GM19328 (cell line): ENCODE measurements at regions not wholly inside any gene's neighbourhood (a gene's known extent, or its start where the extent isn't known, plus 50 kb on each side); places are given as distances from the start of the nearest gene placed in this dataset.

Source experiments
- ATAC-seq: cut with Tn5 transposase; IDR thresholded peaks from one replicate; pipeline ENCODE4 v1.9.1; 2021; ENCODE audit warnings: mild to moderate bottlenecking, moderate library complexity; ENCODE audit not compliant: unreplicated experiment

DNA sequence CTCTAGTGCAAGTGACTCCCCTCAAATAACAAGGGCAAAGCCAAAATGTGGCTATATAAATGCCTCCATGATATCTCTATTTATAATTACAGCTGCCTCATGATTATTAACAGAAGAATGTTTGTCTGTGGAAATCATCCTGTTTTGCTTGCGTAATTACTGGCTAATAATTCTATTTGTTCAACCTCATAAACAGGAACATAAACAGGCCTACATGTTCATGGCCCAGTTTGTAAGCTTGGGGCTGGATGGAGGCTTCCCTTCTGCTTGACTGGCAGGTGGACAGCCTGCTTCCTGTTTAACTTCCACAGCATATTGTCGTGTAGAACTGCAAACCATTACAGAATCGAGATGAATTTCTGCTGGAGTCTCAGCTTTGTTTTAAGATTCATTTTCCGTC, 766.0 kb upstream of the MAP3K7 start:
- no peak for ATAC-seq

- ATAC-seq = no peak
These were observed 765.4 kb upstream of the MAP3K7 start for GRCh38 chr6:91352321-91352720.

- ATAC-seq = no peak
These were observed 763.5 kb upstream of the MAP3K7 start for GRCh38 chr6:91350146-91350908.

DNA sequence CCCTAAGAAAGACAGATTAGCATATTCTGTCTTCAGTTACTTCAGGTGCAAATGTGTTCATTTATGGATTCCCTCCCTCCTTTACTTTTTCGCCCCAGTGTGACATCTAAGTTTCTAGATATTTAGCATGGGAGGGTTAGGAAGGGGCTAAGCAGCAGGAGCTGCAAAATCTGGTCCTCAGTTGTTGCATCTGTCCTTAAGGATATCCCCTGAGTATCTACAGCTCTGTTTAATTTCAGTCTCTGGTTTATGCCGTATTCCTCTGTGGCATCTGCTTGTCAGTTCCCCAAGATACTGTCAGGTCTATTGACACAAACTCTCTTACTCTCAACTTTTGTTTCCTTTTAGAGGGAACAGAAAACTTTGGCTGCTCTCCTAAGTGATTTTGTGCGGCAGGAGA, 754.6 kb upstream of the MAP3K7 start:
- ATAC-seq = no peak

- no peak for ATAC-seq
These were observed 754.1 kb upstream of the MAP3K7 start for GRCh38 chr6:91340896-91341395.

DNA sequence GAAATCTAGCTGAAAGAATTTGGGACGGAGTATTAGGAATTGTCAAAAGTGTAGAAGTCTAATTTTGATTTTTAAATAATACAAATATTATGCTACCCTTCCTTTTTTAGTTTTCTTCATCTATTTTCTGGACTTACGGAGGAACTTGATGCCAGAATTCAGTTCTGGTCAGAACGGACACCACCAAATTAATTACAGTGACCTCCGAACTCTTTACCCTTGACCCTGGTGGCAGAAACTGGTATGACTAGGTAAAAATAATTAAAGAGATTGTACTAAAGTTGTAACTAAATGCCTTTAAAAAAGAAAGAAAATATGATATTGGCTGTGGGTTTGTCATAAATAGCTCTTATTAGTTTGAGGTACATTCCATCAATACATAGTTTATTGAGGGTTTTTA, 751.1 kb upstream of the MAP3K7 start:
- no peak for ATAC-seq

DNA sequence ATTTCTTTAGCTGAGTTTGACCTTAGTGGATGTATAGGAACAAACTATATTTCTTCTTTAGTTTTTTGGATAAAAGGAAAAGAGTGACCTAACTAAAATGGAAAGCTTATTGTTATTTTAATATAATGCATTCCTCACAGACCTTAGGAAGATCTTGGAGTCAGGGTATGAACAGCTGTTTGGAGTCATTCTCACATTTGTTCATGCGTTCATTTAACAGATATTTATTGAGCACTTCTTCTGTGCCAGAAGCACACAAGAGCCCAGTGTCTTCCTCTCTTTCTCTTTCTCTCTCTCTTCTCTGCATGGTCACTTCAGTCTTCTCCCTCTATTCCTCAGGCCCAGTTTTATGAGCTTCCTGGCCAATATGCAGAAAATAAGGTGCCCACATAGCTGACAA, 744.0 kb upstream of the MAP3K7 start:
- no peak for ATAC-seq

- ATAC-seq = no peak
These were observed 741.4 kb upstream of the MAP3K7 start for GRCh38 chr6:91328241-91328640.

DNA sequence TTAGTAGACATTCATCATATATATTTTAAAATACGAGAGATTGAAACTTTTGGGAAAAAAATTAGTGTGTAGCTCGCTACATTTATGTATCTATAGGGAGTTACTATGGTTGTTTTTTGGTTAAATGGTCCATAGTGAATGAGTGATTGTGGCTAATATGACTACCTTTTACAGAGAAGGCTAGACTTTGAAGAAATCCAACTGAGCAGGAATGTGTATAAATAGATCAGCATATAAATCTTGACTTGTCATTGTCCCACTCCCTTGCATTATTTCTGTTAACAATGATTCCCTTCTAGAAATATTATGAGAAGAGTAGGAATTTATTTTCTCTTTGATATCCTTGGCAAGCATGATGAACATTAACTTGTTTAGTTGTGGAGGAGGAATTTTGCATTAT, 737.8 kb upstream of the MAP3K7 start:
- no peak for ATAC-seq

DNA sequence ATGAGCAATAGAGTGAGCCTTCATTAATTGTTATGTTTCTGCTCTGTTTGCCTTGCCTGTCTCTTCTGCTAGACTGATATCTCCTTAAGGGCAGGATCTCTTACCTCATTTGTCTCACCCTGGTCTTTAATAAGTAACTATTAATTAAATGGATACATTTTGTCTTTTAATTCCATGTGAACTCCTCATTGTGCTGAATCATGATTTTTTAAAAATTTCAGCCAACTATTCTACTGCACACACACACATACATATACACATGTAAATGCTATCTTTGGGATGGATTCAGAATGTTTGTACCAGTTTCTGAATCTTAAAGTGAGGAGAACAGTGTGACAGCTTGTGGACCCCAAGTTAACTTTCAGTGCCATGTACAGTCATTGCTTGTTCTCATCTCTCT, 731.1 kb upstream of the MAP3K7 start:
- no peak for ATAC-seq

DNA sequence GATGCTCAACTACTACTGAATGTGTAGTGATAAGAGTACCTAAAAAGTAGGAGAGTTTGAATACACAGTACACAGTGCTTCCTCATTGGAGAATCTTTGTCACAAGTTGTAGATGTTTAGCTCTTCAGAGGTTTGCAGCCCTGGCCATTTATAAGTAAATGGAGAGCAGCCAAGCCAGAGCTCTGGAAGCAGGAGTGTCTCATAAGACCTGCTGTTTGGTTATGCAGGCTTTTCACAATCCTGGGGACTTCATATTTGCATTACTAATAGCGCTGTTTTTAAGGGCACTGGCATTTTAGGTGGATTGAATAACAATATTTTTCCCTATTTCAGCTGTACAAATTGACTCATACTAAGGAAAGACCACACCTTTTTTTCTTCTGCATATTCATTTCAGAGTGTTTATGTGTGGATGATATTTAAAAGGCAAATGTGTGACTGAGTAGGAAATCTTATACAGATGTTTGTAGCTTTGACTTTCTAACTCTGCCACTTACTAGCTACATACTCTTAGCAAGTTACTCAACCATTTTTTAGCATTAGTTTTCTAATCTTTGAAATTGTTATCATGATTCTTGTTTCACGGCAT, 730.5 kb upstream of the MAP3K7 start:
- ATAC-seq = no peak

GRCh38 chr6:91310178-91310577, 723.3 kb upstream of the MAP3K7 start:
- no peak for ATAC-seq

DNA sequence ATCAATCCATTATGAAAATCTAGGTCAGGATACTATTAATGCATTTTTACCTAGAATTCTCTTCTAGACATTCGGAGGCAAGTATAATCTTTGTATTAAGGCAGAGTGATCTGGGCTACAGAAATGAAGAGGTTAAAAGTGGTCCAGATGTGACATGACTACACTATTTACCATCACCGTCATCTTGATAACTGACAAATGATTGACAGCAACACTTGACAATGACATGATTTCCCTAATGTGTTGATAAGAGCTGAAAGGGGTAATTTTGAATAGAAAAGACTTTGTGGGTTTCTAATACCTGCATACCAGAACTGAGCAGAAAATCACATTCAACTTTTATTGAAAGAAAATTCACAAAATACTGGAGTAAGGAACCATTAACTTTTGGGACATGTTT, 718.9 kb upstream of the MAP3K7 start:
- ATAC-seq = no peak

DNA sequence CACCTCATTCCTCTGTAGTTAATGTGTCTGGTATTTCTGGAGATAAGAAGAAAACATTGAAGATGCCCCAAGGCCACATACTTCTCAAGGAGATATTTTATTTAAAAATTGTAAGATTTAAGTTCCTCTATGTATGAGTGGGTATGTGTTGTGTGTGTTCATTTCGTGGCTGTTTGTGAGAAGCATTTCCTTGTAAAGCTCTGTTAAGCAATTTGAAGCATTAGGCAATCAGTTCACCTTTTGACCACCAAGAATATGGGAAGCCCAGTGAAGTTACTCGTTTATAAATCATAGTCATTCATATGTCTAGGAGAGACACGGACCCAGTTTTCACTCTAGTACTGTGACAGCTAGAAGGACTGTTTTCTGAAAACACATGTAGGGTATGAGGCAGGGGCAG, 717.6 kb upstream of the MAP3K7 start:
- ATAC-seq = no peak

DNA sequence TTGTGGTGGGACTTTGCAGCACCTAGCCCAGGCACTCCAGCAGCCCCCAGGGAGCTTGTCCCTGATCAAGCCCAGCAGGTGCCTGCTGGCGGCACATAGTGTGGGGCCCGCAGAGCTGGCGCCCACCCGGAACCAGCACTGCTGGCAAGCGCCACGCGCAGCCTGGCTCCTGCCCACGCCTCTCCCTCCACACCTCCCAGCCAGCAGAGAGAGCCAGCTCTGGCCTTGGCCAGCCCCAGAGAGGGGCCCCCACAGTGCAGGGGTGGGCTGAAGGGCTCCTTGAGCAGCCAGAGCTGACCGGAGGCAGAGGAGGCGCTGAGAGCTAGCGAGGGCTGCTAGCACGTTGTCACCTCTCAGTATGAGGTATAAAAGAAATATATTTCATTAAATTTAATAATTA, 716.5 kb upstream of the MAP3K7 start:
- no peak for ATAC-seq

GRCh38 chr6:91299544-91300491, 712.9 kb upstream of the MAP3K7 start:
- ATAC-seq = no peak

- no peak for ATAC-seq
These were observed 711.8 kb upstream of the MAP3K7 start for GRCh38 chr6:91298543-91299145.

DNA sequence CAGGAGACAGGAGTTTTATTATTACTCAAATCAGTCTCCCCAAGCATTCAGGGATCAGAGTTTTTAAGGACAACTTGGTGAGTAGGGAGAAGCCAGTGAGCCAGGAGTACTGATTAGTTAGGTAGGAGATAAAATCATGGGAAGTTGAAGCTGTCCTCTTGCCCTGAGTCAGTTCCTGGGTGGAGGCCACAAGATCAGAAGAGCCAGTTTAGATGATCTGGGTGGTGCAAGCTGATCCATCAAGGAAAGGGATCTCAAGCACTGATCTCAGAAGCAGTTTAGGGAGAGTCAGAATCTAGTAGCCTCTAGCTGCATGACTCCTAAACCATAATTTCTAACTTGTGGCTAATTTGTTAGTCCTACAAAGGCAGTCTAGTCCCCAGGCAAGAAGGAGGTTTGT, 706.5 kb upstream of the MAP3K7 start:
- ATAC-seq = no peak

GRCh38 chr6:91291071-91291470, 704.2 kb upstream of the MAP3K7 start:
- ATAC-seq = no peak

DNA sequence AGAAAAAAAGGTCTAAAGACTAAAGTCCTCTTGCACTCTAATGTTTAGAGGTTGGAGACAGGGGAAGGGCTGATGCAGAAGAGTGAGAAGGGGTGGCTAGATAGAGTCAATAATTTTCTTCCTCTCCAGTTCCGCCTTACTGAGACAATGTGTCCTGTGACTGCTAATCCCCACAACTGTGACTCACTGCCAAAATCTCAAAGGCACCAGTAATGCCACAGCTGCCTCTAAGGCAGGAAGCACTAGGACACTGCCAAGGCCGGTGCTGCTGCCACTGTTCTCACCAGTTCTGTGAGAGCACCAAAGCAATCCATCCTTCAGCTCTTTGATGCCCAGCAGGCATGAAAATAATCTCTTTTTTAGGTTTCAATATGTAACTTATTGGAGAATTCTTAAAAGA, 701.9 kb upstream of the MAP3K7 start:
- ATAC-seq = no peak

DNA sequence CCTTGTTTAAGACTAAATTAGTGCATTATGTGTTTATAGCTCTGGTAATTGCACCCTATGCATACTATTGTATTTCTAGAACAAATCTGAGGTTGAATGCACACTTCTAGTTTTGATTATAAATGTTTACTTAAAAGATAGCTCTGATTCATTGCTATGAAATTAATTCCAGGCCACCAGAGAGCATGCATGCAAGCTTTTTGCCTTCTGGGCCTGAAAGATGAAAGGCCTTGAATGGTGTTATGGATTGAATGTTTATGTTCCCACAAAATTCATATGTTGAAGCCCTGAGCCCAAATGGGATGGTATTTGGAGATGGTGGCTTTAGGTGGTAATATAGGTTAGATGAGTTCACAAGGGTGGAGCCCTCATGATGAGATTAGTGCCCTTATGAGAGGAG, 695.0 kb upstream of the MAP3K7 start:
- ATAC-seq = no peak
